ENCODE measurements at regions not wholly inside any gene's neighbourhood (a gene's known extent, or its start where the extent isn't known, plus 50 kb on each side); places are given as distances from the start of the nearest gene placed in this dataset.
A peak's percentile ranks its signal among the peaks of the same experiment; 100 is the strongest.

- Mint-ChIP-seq H3K27me3 (peaks cover 0 to 6% of the 10 kb centered on the region in 2 donors), H3K36me3 (no peaks in the 10 kb centered on the region), H3K9me3 (no peaks in the 10 kb centered on the region), H3K4me3 (no peak overlapping the region), H3K4me1 (peaks cover 4 to 11% (median 9%) of the 10 kb centered on the region in 3 donors), H3K27ac (no peak overlapping the region)
- ChIA-PET POLR2A (no interaction called here), CTCF (no interaction called here)
- H3K4me3 ChIP-seq (ENCODE audit: low read length): no peak overlapping the region
- no peak overlapping the region for H3K27ac ChIP-seq (ENCODE audit: low read depth, low read length)
- H3K9me3 ChIP-seq (ENCODE audit: low read length): no peaks in the 10 kb centered on the region
- H3K27me3 ChIP-seq (ENCODE audit: insufficient read depth, low read length, poor library complexity, severe bottlenecking): no peaks in the 10 kb centered on the region
- no peaks in the 10 kb centered on the region for H3K4me1 ChIP-seq (ENCODE audit: insufficient read depth, low read length)
- H3K36me3 ChIP-seq (ENCODE audit: insufficient read depth, low read length): no peaks in the 10 kb centered on the region
- peak in 1 of 5 donors; percentile 26 for DNase-seq
Measured at GRCh38 chr6:170080169-170080827, 210.6 kb downstream of the DLL1 start.

- Histone ChIP-seq H3K27ac (ENCODE audit: low read depth, low read length) (no peak overlapping the region), H3K9me3 (ENCODE audit: low read length) (no peaks in the 10 kb centered on the region), H3K36me3 (ENCODE audit: insufficient read depth, low read length) (no peaks in the 10 kb centered on the region), H3K4me1 (ENCODE audit: insufficient read depth, low read length) (no peaks in the 10 kb centered on the region), H3K27me3 (ENCODE audit: insufficient read depth, low read length, poor library complexity, severe bottlenecking) (no peaks in the 10 kb centered on the region), H3K4me3 (ENCODE audit: low read length) (no peak overlapping the region)
- POLR2A ChIA-PET: no interaction called here
- CTCF ChIA-PET: no interaction called here
- Mint-ChIP-seq H3K27ac (no peak overlapping the region), H3K9me3 (no peaks in the 10 kb centered on the region), H3K36me3 (peaks cover 0 to 6% (median 0%) of the 10 kb centered on the region in 3 donors), H3K27me3 (peaks cover 13 to 21% of the 10 kb centered on the region in 2 donors), H3K4me1 (no peaks in the 10 kb centered on the region), H3K4me3 (no peak overlapping the region)
- no peak for DNase-seq
Measured at GRCh38 chr6:170076466-170077165, 214.3 kb downstream of the DLL1 start.

- H3K4me3 ChIP-seq (ENCODE audit: low read length): no peak overlapping the region
- H3K4me1 Mint-ChIP-seq: no peaks in the 10 kb centered on the region
- H3K9me3 Mint-ChIP-seq: peaks cover 0 to 2% (median 0%) of the 10 kb centered on the region in 5 donors
- H3K27me3 ChIP-seq (ENCODE audit: insufficient read depth, low read length, poor library complexity, severe bottlenecking): no peaks in the 10 kb centered on the region
- no peak for DNase-seq
- no peak overlapping the region for H3K27ac Mint-ChIP-seq
- no peak overlapping the region for H3K4me3 Mint-ChIP-seq
- peaks cover 0 to 6% (median 0%) of the 10 kb centered on the region in 3 donors for H3K36me3 Mint-ChIP-seq
- H3K27me3 Mint-ChIP-seq: peaks cover 17 to 27% of the 10 kb centered on the region in 2 donors
- no peaks in the 10 kb centered on the region for H3K36me3 ChIP-seq (ENCODE audit: insufficient read depth, low read length)
- no peaks in the 10 kb centered on the region for H3K4me1 ChIP-seq (ENCODE audit: insufficient read depth, low read length)
- H3K9me3 ChIP-seq (ENCODE audit: low read length): no peaks in the 10 kb centered on the region
- H3K27ac ChIP-seq (ENCODE audit: low read depth, low read length): no peak overlapping the region
- CTCF ChIA-PET: no interaction called here
- POLR2A ChIA-PET: no interaction called here
Measured at GRCh38 chr6:170075659-170076223, 215.1 kb downstream of the DLL1 start.

- peaks cover 20 to 31% of the 10 kb centered on the region in 2 donors for H3K27me3 Mint-ChIP-seq
- no peaks in the 10 kb centered on the region for H3K36me3 ChIP-seq (ENCODE audit: insufficient read depth, low read length)
- H3K27ac ChIP-seq (ENCODE audit: low read depth, low read length): no peak overlapping the region
- no peaks in the 10 kb centered on the region for H3K27me3 ChIP-seq (ENCODE audit: insufficient read depth, low read length, poor library complexity, severe bottlenecking)
- H3K4me1 ChIP-seq (ENCODE audit: insufficient read depth, low read length): no peaks in the 10 kb centered on the region
- ChIA-PET CTCF (no interaction called here), POLR2A (no interaction called here)
- H3K9me3 ChIP-seq (ENCODE audit: low read length): no peaks in the 10 kb centered on the region
- H3K27ac Mint-ChIP-seq: no peak overlapping the region
- no peak overlapping the region for H3K4me3 Mint-ChIP-seq
- peaks cover 0 to 6% (median 0%) of the 10 kb centered on the region in 3 donors for H3K36me3 Mint-ChIP-seq
- no peaks in the 10 kb centered on the region for H3K4me1 Mint-ChIP-seq
- H3K4me3 ChIP-seq (ENCODE audit: low read length): no peak overlapping the region
- H3K9me3 Mint-ChIP-seq: peaks cover 0 to 8% (median 5%) of the 10 kb centered on the region in 5 donors
- no peak for DNase-seq
Measured at GRCh38 chr6:170074907-170075306, 216.0 kb downstream of the DLL1 start.

GRCh38 chr6:170074435-170074834 lies 216.4 kb downstream of the DLL1 start:
- peak overlapping the region in 1 of 8 donors; percentile 57 for H3K27ac Mint-ChIP-seq
- no peaks in the 10 kb centered on the region for H3K9me3 ChIP-seq (ENCODE audit: low read length)
- H3K27me3 ChIP-seq (ENCODE audit: insufficient read depth, low read length, poor library complexity, severe bottlenecking): no peaks in the 10 kb centered on the region
- no peak overlapping the region for H3K27ac ChIP-seq (ENCODE audit: low read depth, low read length)
- H3K4me1 Mint-ChIP-seq: no peaks in the 10 kb centered on the region
- H3K4me1 ChIP-seq (ENCODE audit: insufficient read depth, low read length): no peaks in the 10 kb centered on the region
- peaks cover 20 to 31% of the 10 kb centered on the region in 2 donors for H3K27me3 Mint-ChIP-seq
- H3K36me3 ChIP-seq (ENCODE audit: insufficient read depth, low read length): no peaks in the 10 kb centered on the region
- no peak overlapping the region for H3K4me3 Mint-ChIP-seq
- H3K9me3 Mint-ChIP-seq: peaks cover 0 to 13% (median 9%) of the 10 kb centered on the region in 5 donors
- DNase-seq: no peak
- no peak overlapping the region for H3K4me3 ChIP-seq (ENCODE audit: low read length)
- ChIA-PET CTCF (no interaction called here), POLR2A (no interaction called here)
- peaks cover 0 to 6% (median 0%) of the 10 kb centered on the region in 3 donors for H3K36me3 Mint-ChIP-seq

- Mint-ChIP-seq H3K9me3 (peaks cover 3 to 13% (median 10%) of the 10 kb centered on the region in 5 donors), H3K36me3 (peaks cover 0 to 6% (median 0%) of the 10 kb centered on the region in 3 donors), H3K27me3 (peaks cover 20 to 31% of the 10 kb centered on the region in 2 donors), H3K4me3 (no peak overlapping the region), H3K4me1 (no peaks in the 10 kb centered on the region), H3K27ac (no peak overlapping the region)
- ChIA-PET POLR2A (no interaction called here), CTCF (no interaction called here)
- no peak overlapping the region for H3K4me3 ChIP-seq (ENCODE audit: low read length)
- no peaks in the 10 kb centered on the region for H3K9me3 ChIP-seq (ENCODE audit: low read length)
- H3K27ac ChIP-seq (ENCODE audit: low read depth, low read length): no peak overlapping the region
- no peaks in the 10 kb centered on the region for H3K36me3 ChIP-seq (ENCODE audit: insufficient read depth, low read length)
- H3K27me3 ChIP-seq (ENCODE audit: insufficient read depth, low read length, poor library complexity, severe bottlenecking): no peaks in the 10 kb centered on the region
- no peaks in the 10 kb centered on the region for H3K4me1 ChIP-seq (ENCODE audit: insufficient read depth, low read length)
- DNase-seq: no peak
Measured at GRCh38 chr6:170073846-170074245, 217.0 kb downstream of the DLL1 start.

GRCh38 chr6:170072246-170072645 lies 218.6 kb downstream of the DLL1 start:
- H3K4me3 Mint-ChIP-seq: no peak overlapping the region

GRCh38 chr6:170069611-170070010 lies 221.3 kb downstream of the DLL1 start:
- Mint-ChIP-seq H3K27ac (no peak overlapping the region), H3K27me3 (peaks cover 17 to 31% of the 10 kb centered on the region in 2 donors), H3K9me3 (peaks cover 3 to 13% (median 10%) of the 10 kb centered on the region in 5 donors), H3K4me3 (no peak overlapping the region), H3K4me1 (no peaks in the 10 kb centered on the region), H3K36me3 (peaks cover 0 to 6% (median 0%) of the 10 kb centered on the region in 3 donors)
- CTCF ChIA-PET: no interaction called here
- Histone ChIP-seq H3K27ac (ENCODE audit: low read depth, low read length) (no peak overlapping the region), H3K4me1 (ENCODE audit: insufficient read depth, low read length) (no peaks in the 10 kb centered on the region), H3K27me3 (ENCODE audit: insufficient read depth, low read length, poor library complexity, severe bottlenecking) (no peaks in the 10 kb centered on the region), H3K36me3 (ENCODE audit: insufficient read depth, low read length) (no peaks in the 10 kb centered on the region), H3K4me3 (ENCODE audit: low read length) (no peak overlapping the region), H3K9me3 (ENCODE audit: low read length) (no peaks in the 10 kb centered on the region)
- DNase-seq: no peak
- POLR2A ChIA-PET: no interaction called here

More at GRCh38 chr6:170072246-170072645, 218.6 kb downstream of the DLL1 start:
- Histone ChIP-seq H3K4me3 (ENCODE audit: low read length) (no peak overlapping the region), H3K9me3 (ENCODE audit: low read length) (no peaks in the 10 kb centered on the region), H3K27ac (ENCODE audit: low read depth, low read length) (no peak overlapping the region), H3K27me3 (ENCODE audit: insufficient read depth, low read length, poor library complexity, severe bottlenecking) (no peaks in the 10 kb centered on the region), H3K36me3 (ENCODE audit: insufficient read depth, low read length) (no peaks in the 10 kb centered on the region), H3K4me1 (ENCODE audit: insufficient read depth, low read length) (no peaks in the 10 kb centered on the region)
- ChIA-PET CTCF (no interaction called here), POLR2A (no interaction called here)
- peaks cover 19 to 31% of the 10 kb centered on the region in 2 donors for H3K27me3 Mint-ChIP-seq
- H3K27ac Mint-ChIP-seq: no peak overlapping the region
- no peaks in the 10 kb centered on the region for H3K4me1 Mint-ChIP-seq
- H3K9me3 Mint-ChIP-seq: peaks cover 3 to 13% (median 10%) of the 10 kb centered on the region in 5 donors
- H3K36me3 Mint-ChIP-seq: peaks cover 0 to 6% (median 0%) of the 10 kb centered on the region in 3 donors
- no peak for DNase-seq

Measured in CD8-positive, alpha-beta memory T cell (primary cell).